H9 (cell line): ENCODE measurements at regions not wholly inside any gene's neighbourhood (a gene's known extent, or its start where the extent isn't known, plus 50 kb on each side); places are given as distances from the start of the nearest gene placed in this dataset.

ENCODE experiments used
- DNase-seq: peaks from one replicate; pipeline ENCODE4 v3.0.0-alpha.2; 2017
- H2AFZ ChIP-seq: one replicate; pipeline ENCODE4 v1.6.1; 2013; ENCODE audit warnings: mild to moderate bottlenecking, low read length, control low read depth, moderate library complexity
- H2AK5ac ChIP-seq: 2 replicates; pipeline ENCODE4 v1.6.1; 2013; ENCODE audit warnings: low read length, control low read depth, mixed read lengths; ENCODE audit not compliant: insufficient read length
- H2BK120ac ChIP-seq: one replicate; pipeline ENCODE4 v1.6.1; 2013; ENCODE audit warnings: low read depth, mild to moderate bottlenecking, low read length, control low read depth, inconsistent platforms; ENCODE audit not compliant: poor library complexity, severe bottlenecking
- H2BK12ac ChIP-seq: 2 replicates; pipeline ENCODE4 v1.6.1; 2013; ENCODE audit warnings: low read length, control low read depth, mixed read lengths, low read depth; ENCODE audit not compliant: insufficient read length
- H2BK15ac ChIP-seq: 2 replicates; pipeline ENCODE4 v1.6.1; 2013; ENCODE audit warnings: low read depth, low read length, control low read depth
- H2BK20ac ChIP-seq: one replicate; pipeline ENCODE4 v1.6.1; 2013; ENCODE audit warnings: low read depth, mild to moderate bottlenecking, low read length, control low read depth, inconsistent platforms; ENCODE audit not compliant: poor library complexity, severe bottlenecking
- H2BK5ac ChIP-seq: 2 replicates; pipeline ENCODE4 v1.6.1; 2013; ENCODE audit warnings: low read length, control low read depth, mixed read lengths; ENCODE audit not compliant: insufficient read length
- H3K14ac ChIP-seq: 2 replicates; pipeline ENCODE4 v1.6.1; 2013; ENCODE audit warnings: low read length, control low read depth; ENCODE audit not compliant: insufficient read depth
- H3K18ac ChIP-seq: 2 replicates; pipeline ENCODE4 v1.6.1; 2013; ENCODE audit warnings: low read depth, mild to moderate bottlenecking, mixed read lengths, low read length, control low read depth; ENCODE audit not compliant: insufficient read length
- H3K23ac ChIP-seq: 2 replicates; pipeline ENCODE4 v1.6.1; 2013; ENCODE audit warnings: low read length, control low read depth, mixed read lengths, low read depth; ENCODE audit not compliant: insufficient read length
- H3K23me2 ChIP-seq: 2 replicates; pipeline ENCODE4 v1.6.1; 2013; ENCODE audit warnings: low read depth, mild to moderate bottlenecking, mixed read lengths, low read length, control low read depth; ENCODE audit not compliant: insufficient read length, poor library complexity, severe bottlenecking
- H3K27ac ChIP-seq: 2 replicates; pipeline ENCODE4 v1.5.1; 2013; ENCODE audit warnings: low read length, control low read depth, mixed read lengths, low read depth; ENCODE audit not compliant: insufficient read length
- H3K27me3 ChIP-seq: 2 replicates; pipeline ENCODE4 v1.6.1; 2013; ENCODE audit warnings: low read length, control low read depth, inconsistent platforms; ENCODE audit not compliant: insufficient read depth
- H3K4ac ChIP-seq: 2 replicates; pipeline ENCODE4 v1.6.1; 2013; ENCODE audit warnings: low read depth, mild to moderate bottlenecking, control low read depth, inconsistent platforms, low read length, moderate library complexity
- H3K4me1 ChIP-seq: 2 replicates; pipeline ENCODE4 v1.6.1; 2013; ENCODE audit warnings: low read length, control low read depth, inconsistent platforms; ENCODE audit not compliant: insufficient read depth
- H3K4me2 ChIP-seq: 2 replicates; pipeline ENCODE4 v1.6.1; 2013; ENCODE audit warnings: low read length, control low read depth, mixed read lengths; ENCODE audit not compliant: insufficient read length, insufficient read depth
- H3K56ac ChIP-seq: 2 replicates; pipeline ENCODE4 v1.6.1; 2013; ENCODE audit warnings: low read depth, mild to moderate bottlenecking, mixed read lengths, low read length, control low read depth; ENCODE audit not compliant: insufficient read length
- H3K79me1 ChIP-seq: 2 replicates; pipeline ENCODE4 v1.6.1; 2013; ENCODE audit warnings: low read depth, mild to moderate bottlenecking, moderate library complexity, low read length, control low read depth, inconsistent platforms; ENCODE audit not compliant: insufficient read depth, poor library complexity, severe bottlenecking
- H3K79me2 ChIP-seq: 2 replicates; pipeline ENCODE4 v1.6.1; 2013; ENCODE audit warnings: low read length, control low read depth, inconsistent platforms; ENCODE audit not compliant: insufficient read depth
- H3K9ac ChIP-seq: 2 replicates; pipeline ENCODE4 v1.6.1; 2013; ENCODE audit warnings: low read length, control low read depth, mixed read lengths; ENCODE audit not compliant: insufficient read length; ENCODE audit errors: extremely low read depth
- H3K9me3 ChIP-seq: one replicate; pipeline ENCODE4 v1.6.1; 2013; ENCODE audit warnings: low read depth, low read length, inconsistent platforms; ENCODE audit not compliant: control insufficient read depth
- H3T11ph ChIP-seq: one replicate; pipeline ENCODE4 v1.6.1; 2013; ENCODE audit warnings: mild to moderate bottlenecking, low read length, control low read depth, inconsistent platforms
- H4K20me1 ChIP-seq: one replicate; pipeline ENCODE4 v1.6.1; 2013; ENCODE audit not compliant: control insufficient read depth, insufficient read length, insufficient read depth
- H4K5ac ChIP-seq: 2 replicates; pipeline ENCODE4 v1.6.1; 2013; ENCODE audit warnings: low read depth, mild to moderate bottlenecking, mixed read lengths, low read length, control low read depth; ENCODE audit not compliant: insufficient read length
- H4K8ac ChIP-seq: replicated peaks from 2 replicates; pipeline ENCODE4 v1.6.1; 2013; ENCODE audit warnings: low read length, control low read depth, mixed read lengths, low read depth; ENCODE audit not compliant: insufficient read length
- H4K91ac ChIP-seq: 2 replicates; pipeline ENCODE4 v1.6.1; 2013; ENCODE audit warnings: low read depth, mild to moderate bottlenecking, moderate library complexity, mixed read lengths, low read length, control low read depth; ENCODE audit not compliant: insufficient read length
- H3K27ac Mint-ChIP-seq, 3 experiments: 2 replicates in 2 of 3; 3 replicates in 1 of 3; pipeline ENCODE4 v1.8.0; 2020 to 2021; ENCODE audit warnings: mixed read lengths in 3 of 3, mild to moderate bottlenecking in 1 of 3, moderate library complexity in 1 of 3
- H3K27me3 Mint-ChIP-seq: 2 replicates; pipeline ENCODE4 v1.8.0; 2021; ENCODE audit warnings: low read depth, mild to moderate bottlenecking, moderate library complexity, mixed read lengths
- H3K36me3 Mint-ChIP-seq, 3 experiments: 2 replicates in 2 of 3; 3 replicates in 1 of 3; pipeline ENCODE4 v1.8.0; 2020 to 2021; ENCODE audit warnings: low read depth in 3 of 3, mixed read lengths in 3 of 3; ENCODE audit not compliant: insufficient read depth in 1 of 3
- H3K4me1 Mint-ChIP-seq, 2 experiments: 2 replicates each; pipeline ENCODE4 v1.8.0; 2020; ENCODE audit warnings: mixed read lengths in 2 of 2
- H3K4me3 Mint-ChIP-seq, 2 experiments: 2 replicates in 1 of 2; 3 replicates in 1 of 2; pipeline ENCODE4 v1.8.0; 2020 to 2021; ENCODE audit warnings: mild to moderate bottlenecking in 2 of 2, mixed read lengths in 2 of 2, moderate library complexity in 1 of 2
- H3K9me3 Mint-ChIP-seq, 2 experiments: 2 replicates in 1 of 2; 3 replicates in 1 of 2; pipeline ENCODE4 v1.8.0; 2020; ENCODE audit warnings: mild to moderate bottlenecking in 2 of 2, mixed read lengths in 2 of 2, moderate library complexity in 1 of 2
- WGBS: extraction: QIAGEN DNeasy Blood & Tissue Kit; methylation state at CpG from one replicate; pipeline ENCODE4 v1.1.7; 2013; ENCODE audit warnings: missing lambda C conversion rate, low lambda C conversion rate, mixed read lengths; ENCODE audit not compliant: insufficient read length; ENCODE audit errors: extremely low coverage; 5-methylcytosine and 5-hydroxymethylcytosine counted together
- TF ChIP-seq, protein P1 (sequence below): fragments of 200-600 bp; sonication (generic); conservative IDR thresholded peaks from 3 replicates; pipeline ENCODE4 v1.8.0; 2021; ENCODE audit warnings: antibody characterized with exemption, mild to moderate bottlenecking

DNA sequence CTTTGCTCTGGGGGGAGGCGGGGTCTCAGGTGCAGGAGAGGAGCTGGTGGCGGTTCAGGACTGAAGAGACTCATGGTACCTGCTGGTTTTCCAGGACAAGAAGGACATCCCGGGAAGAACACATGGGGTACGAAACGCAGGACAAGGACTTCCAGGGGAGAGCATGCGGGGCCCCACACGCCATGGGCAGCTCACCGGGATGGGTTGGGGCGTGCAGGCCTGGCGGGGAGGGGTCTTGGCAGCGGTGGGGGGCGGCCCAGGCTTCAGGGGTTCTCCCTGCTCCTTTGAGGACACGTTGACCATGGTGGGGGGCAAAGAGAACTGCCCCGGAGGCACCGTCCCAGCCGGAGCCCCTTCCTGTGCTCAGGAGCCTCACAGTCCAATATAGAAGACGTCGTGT lies 673.2 kb downstream of the BRD1 start:
- Histone ChIP-seq H3K4me1 (no peaks in the 10 kb centered on the region; the same call in 1 of the 2 replicates), H3T11ph (no peak overlapping the region), H3K79me1 (no peaks in the 10 kb centered on the region), H3K18ac (no peak overlapping the region), H2BK5ac (no peak overlapping the region), H2BK120ac (no peak overlapping the region), H3K79me2 (no peaks in the 10 kb centered on the region), H4K8ac (no peak overlapping the region), H3K14ac (no peak overlapping the region), H3K27ac (no peak overlapping the region), H3K27me3 (no peaks in the 10 kb centered on the region), H4K5ac (no peak overlapping the region), H3K23ac (no peak overlapping the region), H3K56ac (no peak overlapping the region), H2AFZ (no peak overlapping the region), H4K20me1 (no peaks in the 10 kb centered on the region), H3K9ac (no peak overlapping the region), H3K23me2 (no peaks in the 10 kb centered on the region), H3K9me3 (no peaks in the 10 kb centered on the region), H2BK20ac (no peak overlapping the region), H2BK15ac (no peak overlapping the region), H3K4ac (no peak overlapping the region), H2AK5ac (no peak overlapping the region), H4K91ac (no peak overlapping the region), H3K4me2 (no peak overlapping the region), H2BK12ac (no peak overlapping the region)
- Mint-ChIP-seq H3K27me3 (peaks cover 3% of the 10 kb centered on the region; the same call in 1 of the 2 replicates), H3K36me3 (no peaks in the 10 kb centered on the region; a peak in 1 of 7 replicates), H3K4me3 (no peak overlapping the region), H3K4me1 (peaks cover 7 to 20% of the 10 kb centered on the region in 2 experiments), H3K27ac (peak overlapping the region in 1 of 3 experiments; percentile 74; a peak in 1 of 7 replicates), H3K9me3 (no peaks in the 10 kb centered on the region)
- DNase-seq: no peak
- no CpG with 5 or more reads among the region's 18 CpGs for WGBS
- TF ChIP-seq, protein P1, sequence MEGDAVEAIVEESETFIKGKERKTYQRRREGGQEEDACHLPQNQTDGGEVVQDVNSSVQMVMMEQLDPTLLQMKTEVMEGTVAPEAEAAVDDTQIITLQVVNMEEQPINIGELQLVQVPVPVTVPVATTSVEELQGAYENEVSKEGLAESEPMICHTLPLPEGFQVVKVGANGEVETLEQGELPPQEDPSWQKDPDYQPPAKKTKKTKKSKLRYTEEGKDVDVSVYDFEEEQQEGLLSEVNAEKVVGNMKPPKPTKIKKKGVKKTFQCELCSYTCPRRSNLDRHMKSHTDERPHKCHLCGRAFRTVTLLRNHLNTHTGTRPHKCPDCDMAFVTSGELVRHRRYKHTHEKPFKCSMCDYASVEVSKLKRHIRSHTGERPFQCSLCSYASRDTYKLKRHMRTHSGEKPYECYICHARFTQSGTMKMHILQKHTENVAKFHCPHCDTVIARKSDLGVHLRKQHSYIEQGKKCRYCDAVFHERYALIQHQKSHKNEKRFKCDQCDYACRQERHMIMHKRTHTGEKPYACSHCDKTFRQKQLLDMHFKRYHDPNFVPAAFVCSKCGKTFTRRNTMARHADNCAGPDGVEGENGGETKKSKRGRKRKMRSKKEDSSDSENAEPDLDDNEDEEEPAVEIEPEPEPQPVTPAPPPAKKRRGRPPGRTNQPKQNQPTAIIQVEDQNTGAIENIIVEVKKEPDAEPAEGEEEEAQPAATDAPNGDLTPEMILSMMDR: no peak
